HUES48 (cell line): ENCODE measurements at regions not wholly inside any gene's neighbourhood (a gene's known extent, or its start where the extent isn't known, plus 50 kb on each side); places are given as distances from the start of the nearest gene placed in this dataset.
"Not testable (repeated sequence)": the region's sequence is repeated elsewhere in the genome, so short reads cannot be mapped to it uniquely, and the experiment has no call there.

Experiments
- H3K27ac ChIP-seq: one replicate; pipeline ENCODE4 v1.7.0; 2013; ENCODE audit warnings: low read depth, low read length, inconsistent platforms
- H3K27me3 ChIP-seq: 2 replicates; pipeline ENCODE4 v1.6.1; 2013; ENCODE audit warnings: mild to moderate bottlenecking, low read length; ENCODE audit not compliant: control insufficient read depth, insufficient read depth
- H3K36me3 ChIP-seq: 2 replicates; pipeline ENCODE4 v1.6.1; 2013; ENCODE audit warnings: low read length; ENCODE audit not compliant: control insufficient read depth, insufficient read depth
- H3K4me1 ChIP-seq: 2 replicates; pipeline ENCODE4 v1.6.1; 2013; ENCODE audit warnings: mild to moderate bottlenecking, low read length; ENCODE audit not compliant: control insufficient read depth, insufficient read depth
- H3K4me3 ChIP-seq: 2 replicates; pipeline ENCODE4 v1.5.1; 2013; ENCODE audit warnings: mild to moderate bottlenecking, low read depth, low read length
- H3K9ac ChIP-seq: 2 replicates; pipeline ENCODE4 v1.6.1; 2013; ENCODE audit warnings: mild to moderate bottlenecking, low read depth, low read length, moderate library complexity
- H3K9me3 ChIP-seq: 2 replicates; pipeline ENCODE4 v1.6.1; 2013; ENCODE audit warnings: low read length; ENCODE audit not compliant: control insufficient read depth, insufficient read depth

DNA sequence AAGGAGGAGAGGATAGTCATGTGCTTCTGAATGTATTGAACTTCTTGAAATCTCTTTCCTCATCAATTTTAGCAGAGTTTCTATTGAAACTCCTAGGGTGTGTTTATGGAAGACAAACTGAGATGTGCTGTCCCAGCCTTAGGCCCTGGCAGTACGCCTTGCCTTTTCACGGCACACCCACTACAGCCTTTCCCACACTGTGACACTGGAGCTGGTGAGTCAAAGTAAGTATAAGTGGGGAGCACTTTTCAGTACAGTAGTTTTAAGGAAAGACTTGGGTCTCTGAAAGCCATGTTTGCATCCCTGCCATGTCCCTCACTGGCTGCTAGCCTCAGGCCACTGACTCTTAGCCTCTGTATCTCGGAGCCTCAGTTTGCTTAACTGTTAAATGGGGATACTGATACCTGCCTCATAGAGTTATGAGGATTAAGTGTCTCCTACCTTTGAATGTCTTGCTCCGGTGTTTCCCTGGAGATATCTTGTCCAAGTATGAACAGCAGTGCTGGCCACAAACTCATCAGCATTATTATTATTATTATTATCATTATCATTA lies 144.7 kb upstream of the CRHR1 start:
- Histone ChIP-seq H3K27me3 (no peaks in the 10 kb centered on the region), H3K27ac (no peak overlapping the region), H3K4me1 (no peaks in the 10 kb centered on the region), H3K9me3 (no peaks in the 10 kb centered on the region), H3K4me3 (no peak overlapping the region), H3K36me3 (peaks cover 37% of the 10 kb centered on the region), H3K9ac (no peak overlapping the region)

- Histone ChIP-seq H3K4me1 (no peaks in the 10 kb centered on the region), H3K27me3 (no peaks in the 10 kb centered on the region), H3K9me3 (no peaks in the 10 kb centered on the region), H3K36me3 (peaks cover 32% of the 10 kb centered on the region), H3K4me3 (no peak overlapping the region), H3K27ac (no peak overlapping the region), H3K9ac (no peak overlapping the region)
These were observed 143.8 kb upstream of the CRHR1 start for GRCh38 chr17:45640141-45640850.

GRCh38 chr17:45641541-45641940 lies 142.6 kb upstream of the CRHR1 start:
- no peaks in the 10 kb centered on the region for H3K9me3 ChIP-seq
- no peak overlapping the region for H3K9ac ChIP-seq
- no peaks in the 10 kb centered on the region for H3K27me3 ChIP-seq
- peaks cover 20% of the 10 kb centered on the region for H3K36me3 ChIP-seq
- no peaks in the 10 kb centered on the region for H3K4me1 ChIP-seq
- no peak overlapping the region for H3K27ac ChIP-seq
- no peak overlapping the region for H3K4me3 ChIP-seq

- no peak overlapping the region for H3K4me3 ChIP-seq
- H3K4me1 ChIP-seq: no peaks in the 10 kb centered on the region
- H3K9me3 ChIP-seq: no peaks in the 10 kb centered on the region
- no peak overlapping the region for H3K27ac ChIP-seq
- peaks cover 8% of the 10 kb centered on the region for H3K36me3 ChIP-seq
- H3K27me3 ChIP-seq: no peaks in the 10 kb centered on the region
- no peak overlapping the region for H3K9ac ChIP-seq
These were observed 140.5 kb upstream of the CRHR1 start for GRCh38 chr17:45643591-45643990.

DNA sequence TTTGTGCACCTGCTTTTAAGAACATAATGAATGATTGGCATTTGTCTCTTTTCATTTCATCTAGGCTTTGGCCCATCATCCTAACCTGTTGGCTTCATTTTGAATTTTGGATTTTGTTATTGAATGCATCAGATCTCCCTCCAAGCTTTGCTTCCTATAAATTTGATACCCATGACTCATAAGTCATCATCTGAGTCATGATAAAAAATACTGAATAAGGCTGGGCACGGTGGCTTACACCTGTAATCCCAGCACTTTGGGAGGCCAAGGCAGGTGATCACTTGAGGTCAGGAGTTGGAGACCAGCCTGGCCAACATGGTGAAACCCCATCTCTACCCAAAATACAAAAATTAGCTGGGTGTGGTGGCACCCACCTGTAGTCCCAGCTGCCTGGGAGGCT lies 139.5 kb upstream of the CRHR1 start:
- not testable (repeated sequence) for H3K9ac ChIP-seq, H3K36me3 ChIP-seq, H3K27ac ChIP-seq, H3K4me3 ChIP-seq, H3K4me1 ChIP-seq, H3K9me3 ChIP-seq, H3K27me3 ChIP-seq

- H3K27me3 ChIP-seq: no peaks in the 10 kb centered on the region
- no peak overlapping the region for H3K27ac ChIP-seq
- H3K9ac ChIP-seq: no peak overlapping the region
- no peaks in the 10 kb centered on the region for H3K4me1 ChIP-seq
- H3K9me3 ChIP-seq: no peaks in the 10 kb centered on the region
- H3K36me3 ChIP-seq: no peaks in the 10 kb centered on the region
- H3K4me3 ChIP-seq: no peak overlapping the region
These were observed 138.8 kb upstream of the CRHR1 start for GRCh38 chr17:45645330-45645729.

- Histone ChIP-seq H3K27ac (no peak overlapping the region), H3K9ac (no peak overlapping the region), H3K36me3 (no peaks in the 10 kb centered on the region), H3K4me3 (no peak overlapping the region), H3K4me1 (no peaks in the 10 kb centered on the region), H3K9me3 (no peaks in the 10 kb centered on the region), H3K27me3 (no peaks in the 10 kb centered on the region)
These were observed 137.7 kb upstream of the CRHR1 start for GRCh38 chr17:45646288-45646988.

- H3K9ac ChIP-seq: no peak overlapping the region
- no peaks in the 10 kb centered on the region for H3K27me3 ChIP-seq
- no peaks in the 10 kb centered on the region for H3K4me1 ChIP-seq
- no peak overlapping the region for H3K27ac ChIP-seq
- no peaks in the 10 kb centered on the region for H3K36me3 ChIP-seq
- no peaks in the 10 kb centered on the region for H3K9me3 ChIP-seq
- H3K4me3 ChIP-seq: no peak overlapping the region
These were observed 135.5 kb upstream of the CRHR1 start for GRCh38 chr17:45648642-45649041.

DNA sequence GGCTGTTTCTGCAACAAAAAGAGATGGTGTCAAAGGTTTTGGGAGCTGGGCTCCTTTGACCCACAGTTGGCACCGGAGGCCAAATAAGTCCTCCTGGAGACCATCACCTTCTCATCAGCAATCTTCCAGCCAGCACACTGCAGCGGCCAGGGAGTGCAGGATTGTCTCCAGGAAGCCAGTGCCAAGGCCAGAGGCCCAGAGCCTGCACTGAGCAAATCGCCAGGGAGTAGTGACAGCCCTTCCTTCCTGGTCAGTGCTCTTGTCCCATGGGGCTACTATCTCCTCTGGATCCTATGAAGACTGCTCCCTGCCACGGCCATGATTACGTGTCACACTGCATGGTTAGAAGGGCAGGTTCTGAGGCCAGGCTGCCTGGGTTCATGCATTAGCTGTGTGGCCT lies 134.3 kb upstream of the CRHR1 start:
- no peak overlapping the region for H3K4me3 ChIP-seq
- no peaks in the 10 kb centered on the region for H3K4me1 ChIP-seq
- H3K36me3 ChIP-seq: no peaks in the 10 kb centered on the region
- H3K27ac ChIP-seq: no peak overlapping the region
- no peaks in the 10 kb centered on the region for H3K9me3 ChIP-seq
- no peaks in the 10 kb centered on the region for H3K27me3 ChIP-seq
- no peak overlapping the region for H3K9ac ChIP-seq

- Histone ChIP-seq H3K9ac (no peak overlapping the region), H3K27ac (no peak overlapping the region), H3K36me3 (no peaks in the 10 kb centered on the region), H3K4me1 (no peaks in the 10 kb centered on the region), H3K9me3 (no peaks in the 10 kb centered on the region), H3K4me3 (no peak overlapping the region), H3K27me3 (no peaks in the 10 kb centered on the region)
These were observed 133.6 kb upstream of the CRHR1 start for GRCh38 chr17:45650561-45650960.

DNA sequence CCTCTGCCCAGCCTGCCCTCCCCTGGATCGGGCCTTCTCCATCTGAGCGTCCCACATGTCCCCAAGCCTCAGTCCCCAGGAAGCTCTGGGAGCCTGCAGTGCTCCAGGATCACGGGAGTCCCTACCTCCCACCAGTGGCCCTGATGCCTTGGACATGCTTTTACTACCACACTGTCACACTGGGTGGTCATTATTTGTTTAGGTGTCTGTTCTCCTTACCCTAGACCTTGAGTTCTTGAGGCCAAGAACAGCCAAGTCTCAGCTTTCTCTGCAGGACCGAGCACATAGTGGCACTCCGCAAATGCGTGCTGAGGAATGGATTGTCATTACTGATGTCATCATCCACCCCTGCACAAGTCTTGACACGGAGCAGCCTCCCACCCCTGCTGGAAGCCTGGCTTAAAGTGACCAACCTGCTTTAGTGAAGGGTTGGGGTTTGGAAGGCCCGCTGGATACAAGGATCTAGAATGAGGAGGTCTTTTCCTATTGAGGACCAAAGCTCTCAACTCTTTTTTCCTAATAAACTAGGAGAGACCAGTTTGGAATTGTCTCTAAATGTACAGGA lies 132.9 kb upstream of the CRHR1 start:
- H3K4me3 ChIP-seq: no peak overlapping the region
- no peaks in the 10 kb centered on the region for H3K27me3 ChIP-seq
- H3K9me3 ChIP-seq: no peaks in the 10 kb centered on the region
- H3K27ac ChIP-seq: no peak overlapping the region
- no peaks in the 10 kb centered on the region for H3K36me3 ChIP-seq
- no peaks in the 10 kb centered on the region for H3K4me1 ChIP-seq
- H3K9ac ChIP-seq: no peak overlapping the region
